ENCODE measurements at regions not wholly inside any gene's neighbourhood (a gene's known extent, or its start where the extent isn't known, plus 50 kb on each side); places are given as distances from the start of the nearest gene placed in this dataset.

GRCh38 chr11:104410336-104410735 lies 246.4 kb upstream of the PDGFD start:
- H3K27me3 Mint-ChIP-seq, result peaks cover 0 to 8% of the 10 kb centered on the region in 2 donors
- H3K9me3 Mint-ChIP-seq, result no peaks in the 10 kb centered on the region
- H3K4me1 Mint-ChIP-seq (ENCODE audit: low read depth in 2 of 2), result no peaks in the 10 kb centered on the region
- no peak overlapping the region for H3K4me3 Mint-ChIP-seq
- no peak for ATAC-seq (replicated peaks)
- H3K27ac Mint-ChIP-seq, result no peak overlapping the region
- DNase-seq, result no peak
- no peaks in the 10 kb centered on the region for H3K36me3 Mint-ChIP-seq (ENCODE audit: insufficient read depth)

DNA sequence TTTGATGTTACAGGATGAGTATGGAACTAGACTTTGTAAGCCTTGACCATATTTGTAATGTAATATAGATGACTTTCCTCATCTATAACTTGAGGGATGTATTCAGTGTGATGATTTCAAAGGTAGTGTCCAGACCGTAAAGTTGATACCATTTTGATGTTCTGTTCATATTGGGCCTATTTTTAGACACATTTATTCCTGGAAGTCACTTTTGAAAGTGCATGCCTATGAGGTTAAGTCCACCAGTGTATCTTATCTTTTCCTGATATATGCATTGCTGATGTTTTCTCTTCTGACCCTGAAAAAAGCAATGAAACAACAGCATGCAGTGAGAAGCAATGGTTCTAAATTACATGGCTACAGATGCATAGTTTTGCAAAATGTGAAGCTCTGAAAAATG lies 244.7 kb upstream of the PDGFD start:
- H3K27me3 Mint-ChIP-seq, result peaks cover 0 to 8% of the 10 kb centered on the region in 2 donors
- ATAC-seq (replicated peaks), result no peak
- no peaks in the 10 kb centered on the region for H3K9me3 Mint-ChIP-seq
- no peaks in the 10 kb centered on the region for H3K36me3 Mint-ChIP-seq (ENCODE audit: insufficient read depth)
- no peak overlapping the region for H3K4me3 Mint-ChIP-seq
- DNase-seq, result no peak
- no peak overlapping the region for H3K27ac Mint-ChIP-seq
- no peaks in the 10 kb centered on the region for H3K4me1 Mint-ChIP-seq (ENCODE audit: low read depth in 2 of 2)

- Mint-ChIP-seq H3K36me3 (ENCODE audit: insufficient read depth) (no peaks in the 10 kb centered on the region), H3K9me3 (no peaks in the 10 kb centered on the region), H3K27me3 (peaks cover 0 to 8% of the 10 kb centered on the region in 2 donors)
Observed at GRCh38 chr11:104405277-104405676, 241.3 kb upstream of the PDGFD start.

GRCh38 chr11:104404231-104405175 lies 240.6 kb upstream of the PDGFD start:
- Mint-ChIP-seq H3K36me3 (ENCODE audit: insufficient read depth) (no peaks in the 10 kb centered on the region), H3K4me1 (ENCODE audit: low read depth in 2 of 2) (no peaks in the 10 kb centered on the region), H3K27ac (no peak overlapping the region), H3K27me3 (peaks cover 0 to 8% of the 10 kb centered on the region in 2 donors), H3K9me3 (no peaks in the 10 kb centered on the region), H3K4me3 (no peak overlapping the region)
- DNase-seq, result no peak
- ATAC-seq (replicated peaks), result no peak

More at GRCh38 chr11:104405277-104405676, 241.3 kb upstream of the PDGFD start:
- ATAC-seq (replicated peaks), result no peak
- H3K27ac Mint-ChIP-seq, result no peak overlapping the region
- no peak for DNase-seq
- H3K4me3 Mint-ChIP-seq, result no peak overlapping the region
- no peaks in the 10 kb centered on the region for H3K4me1 Mint-ChIP-seq (ENCODE audit: low read depth in 2 of 2)

DNA sequence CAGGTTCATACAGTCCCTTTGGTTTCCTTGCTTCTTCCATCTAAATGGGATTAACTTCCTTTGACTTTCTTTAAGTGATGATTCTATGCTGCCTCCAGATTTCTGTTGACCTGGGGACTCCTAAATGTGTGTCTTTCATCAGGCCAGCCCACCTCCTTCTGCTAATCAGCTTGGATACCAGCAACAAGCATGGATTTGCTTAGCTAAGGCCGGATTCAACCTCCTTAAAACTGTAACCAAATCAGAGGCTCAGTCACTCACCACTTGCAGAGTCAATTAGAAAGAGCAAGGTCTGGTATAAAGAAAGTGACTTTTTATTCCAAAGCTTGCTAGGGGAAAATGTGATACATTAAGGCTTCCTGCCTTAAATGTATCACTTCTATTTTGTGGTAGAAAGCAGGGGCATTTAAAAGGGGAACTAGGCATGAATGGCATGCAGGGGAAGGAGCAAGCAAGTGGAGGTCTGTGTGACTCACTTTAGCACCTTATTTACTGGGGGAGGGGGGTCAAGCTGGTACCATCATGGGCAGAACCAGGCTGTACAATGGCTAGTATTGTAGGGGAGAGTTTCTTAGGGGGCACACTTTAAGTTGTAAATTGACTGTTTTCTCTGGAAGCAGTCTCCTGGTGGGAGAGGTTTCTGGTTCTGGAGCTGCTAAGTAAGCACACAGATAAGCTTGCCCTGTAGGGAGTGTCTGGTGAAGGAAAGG lies 239.0 kb upstream of the PDGFD start:
- no peaks in the 10 kb centered on the region for H3K4me1 Mint-ChIP-seq (ENCODE audit: low read depth in 2 of 2)

DNA sequence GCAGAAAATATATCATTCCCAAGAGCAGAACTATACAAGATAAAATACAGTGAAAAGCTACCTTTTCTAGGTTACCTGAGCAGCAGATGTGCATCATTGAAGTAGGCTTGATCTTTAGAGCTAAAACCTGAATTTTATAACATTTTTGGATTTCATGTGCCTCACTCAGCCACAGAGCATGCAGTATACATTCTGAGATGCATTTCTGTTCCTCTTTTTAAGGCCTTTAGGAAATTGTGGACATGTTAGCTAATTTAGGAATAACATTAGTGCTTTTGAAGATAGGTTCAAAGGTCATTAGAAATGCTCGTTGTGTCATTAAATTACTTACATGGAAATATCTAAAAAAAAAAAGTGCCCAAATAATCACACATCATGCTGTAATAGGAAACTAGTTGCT lies 230.6 kb upstream of the PDGFD start:
- no peaks in the 10 kb centered on the region for H3K4me1 Mint-ChIP-seq (ENCODE audit: low read depth in 2 of 2)
- H3K9me3 Mint-ChIP-seq, result no peaks in the 10 kb centered on the region
- no peak overlapping the region for H3K27ac Mint-ChIP-seq
- H3K36me3 Mint-ChIP-seq (ENCODE audit: insufficient read depth), result no peaks in the 10 kb centered on the region
- H3K27me3 Mint-ChIP-seq, result peaks cover 9 to 23% of the 10 kb centered on the region in 2 donors
- ATAC-seq (replicated peaks) (no peak), DNase-seq (no peak)
- no peak overlapping the region for H3K4me3 Mint-ChIP-seq

More for the DNA sequence above, 239.0 kb upstream of the PDGFD start:
- Mint-ChIP-seq H3K27ac (no peak overlapping the region), H3K9me3 (no peaks in the 10 kb centered on the region), H3K4me3 (no peak overlapping the region), H3K27me3 (peaks cover 0 to 8% of the 10 kb centered on the region in 2 donors), H3K36me3 (ENCODE audit: insufficient read depth) (no peaks in the 10 kb centered on the region)
- ATAC-seq (replicated peaks) (no peak), DNase-seq (no peak)

DNA sequence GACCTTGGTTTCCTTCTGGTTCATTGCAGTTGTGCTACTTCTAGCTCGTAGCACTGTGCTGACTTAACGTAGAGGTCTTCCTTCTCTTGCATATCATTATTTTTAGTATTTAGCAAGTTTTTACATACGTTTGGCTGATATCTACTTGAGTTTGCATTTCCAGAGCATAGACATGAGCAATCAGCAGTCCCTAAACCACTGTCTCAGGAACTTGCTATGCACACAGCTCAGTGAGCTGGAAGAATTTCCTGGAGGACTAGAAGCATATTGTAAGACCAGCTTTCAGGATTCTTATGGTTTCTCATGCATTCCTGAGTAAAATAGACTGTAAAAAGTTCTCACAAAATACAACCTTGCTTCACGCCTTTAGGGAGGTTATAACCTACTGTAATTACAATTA lies 226.7 kb upstream of the PDGFD start:
- no peaks in the 10 kb centered on the region for H3K9me3 Mint-ChIP-seq
- no peak overlapping the region for H3K4me3 Mint-ChIP-seq
- no peaks in the 10 kb centered on the region for H3K4me1 Mint-ChIP-seq (ENCODE audit: low read depth in 2 of 2)
- no peak for ATAC-seq (replicated peaks)
- peaks cover 9 to 23% of the 10 kb centered on the region in 2 donors for H3K27me3 Mint-ChIP-seq
- H3K36me3 Mint-ChIP-seq (ENCODE audit: insufficient read depth), result no peaks in the 10 kb centered on the region
- no peak for DNase-seq
- H3K27ac Mint-ChIP-seq, result no peak overlapping the region

- Mint-ChIP-seq H3K27me3 (peaks cover under 1 to 8% of the 10 kb centered on the region in 2 donors), H3K9me3 (no peaks in the 10 kb centered on the region), H3K36me3 (ENCODE audit: insufficient read depth) (no peaks in the 10 kb centered on the region), H3K4me1 (ENCODE audit: low read depth in 2 of 2) (no peaks in the 10 kb centered on the region), H3K4me3 (no peak overlapping the region), H3K27ac (no peak overlapping the region)
- DNase-seq (no peak), ATAC-seq (replicated peaks) (no peak)
Observed at GRCh38 chr11:104385884-104386283, 221.9 kb upstream of the PDGFD start.

DNA sequence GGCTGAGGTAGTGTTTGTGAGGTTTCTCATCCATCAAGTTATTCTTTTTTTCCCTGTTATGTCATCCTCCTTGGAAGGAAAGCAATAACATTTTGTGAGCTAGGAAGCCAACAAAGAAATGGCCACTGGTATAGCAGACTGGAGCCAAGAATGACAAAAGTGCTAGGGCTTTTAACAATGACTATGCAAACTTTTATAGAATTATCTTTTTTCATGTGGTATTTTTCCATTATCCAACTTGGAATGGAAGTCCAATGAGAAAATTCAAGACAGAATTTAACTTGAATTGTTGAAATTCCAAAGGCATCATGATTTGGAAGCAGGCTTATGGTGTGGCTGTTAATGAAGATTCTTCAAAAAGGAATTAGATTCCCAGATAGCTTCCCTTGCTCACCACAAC lies 216.4 kb upstream of the PDGFD start:
- Mint-ChIP-seq H3K27me3 (no peaks in the 10 kb centered on the region), H3K4me3 (no peak overlapping the region), H3K9me3 (no peaks in the 10 kb centered on the region), H3K36me3 (ENCODE audit: insufficient read depth) (no peaks in the 10 kb centered on the region), H3K4me1 (ENCODE audit: low read depth in 2 of 2) (no peaks in the 10 kb centered on the region), H3K27ac (no peak overlapping the region)
- no peak for ATAC-seq (replicated peaks)
- DNase-seq, result no peak

GRCh38 chr11:104372111-104372510 lies 208.2 kb upstream of the PDGFD start:
- Mint-ChIP-seq H3K27me3 (peaks cover 5 to 7% of the 10 kb centered on the region in 2 donors), H3K27ac (no peak overlapping the region), H3K4me1 (ENCODE audit: low read depth in 2 of 2) (no peaks in the 10 kb centered on the region), H3K9me3 (no peaks in the 10 kb centered on the region), H3K4me3 (no peak overlapping the region), H3K36me3 (ENCODE audit: insufficient read depth) (no peaks in the 10 kb centered on the region)
- no peak for DNase-seq
- no peak for ATAC-seq (replicated peaks)

GRCh38 chr11:104370478-104370877 lies 206.5 kb upstream of the PDGFD start:
- Mint-ChIP-seq H3K4me1 (ENCODE audit: low read depth in 2 of 2) (no peaks in the 10 kb centered on the region), H3K9me3 (no peaks in the 10 kb centered on the region), H3K27me3 (peaks cover 5 to 7% of the 10 kb centered on the region in 2 donors), H3K27ac (no peak overlapping the region), H3K36me3 (ENCODE audit: insufficient read depth) (no peaks in the 10 kb centered on the region), H3K4me3 (no peak overlapping the region)
- ATAC-seq (replicated peaks), result no peak
- no peak for DNase-seq

DNA sequence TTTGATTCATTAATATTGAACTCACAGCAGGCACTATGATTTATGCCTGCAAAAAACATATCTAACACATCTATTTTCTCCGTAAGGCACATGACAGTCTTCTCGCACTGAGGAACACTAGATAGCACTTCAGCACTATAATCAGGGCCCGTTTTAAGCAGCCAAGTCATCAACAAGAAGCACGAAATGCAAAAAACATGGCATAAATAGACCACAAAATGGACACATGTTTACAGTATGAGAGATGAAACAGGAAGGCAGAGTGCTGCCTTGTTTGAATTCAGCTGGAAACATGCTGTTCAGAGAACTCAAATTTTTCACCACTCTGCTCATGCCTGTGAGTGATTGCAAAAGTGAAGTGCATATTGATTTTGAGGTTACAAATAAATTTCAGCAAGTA lies 205.8 kb upstream of the PDGFD start:
- Mint-ChIP-seq H3K27ac (no peak overlapping the region), H3K27me3 (peaks cover 5 to 14% of the 10 kb centered on the region in 2 donors), H3K4me3 (no peak overlapping the region), H3K4me1 (ENCODE audit: low read depth in 2 of 2) (no peaks in the 10 kb centered on the region), H3K36me3 (ENCODE audit: insufficient read depth) (no peaks in the 10 kb centered on the region), H3K9me3 (no peaks in the 10 kb centered on the region)
- DNase-seq, result no peak
- ATAC-seq (replicated peaks), result no peak

GRCh38 chr11:104366321-104366734 lies 202.4 kb upstream of the PDGFD start:
- Mint-ChIP-seq H3K9me3 (no peaks in the 10 kb centered on the region), H3K36me3 (ENCODE audit: insufficient read depth) (no peaks in the 10 kb centered on the region), H3K27ac (no peak overlapping the region), H3K4me3 (no peak overlapping the region), H3K27me3 (peaks cover 11 to 23% of the 10 kb centered on the region in 2 donors), H3K4me1 (ENCODE audit: low read depth in 2 of 2) (no peaks in the 10 kb centered on the region)
- DNase-seq, result no peak
- no peak for ATAC-seq (replicated peaks)

DNA sequence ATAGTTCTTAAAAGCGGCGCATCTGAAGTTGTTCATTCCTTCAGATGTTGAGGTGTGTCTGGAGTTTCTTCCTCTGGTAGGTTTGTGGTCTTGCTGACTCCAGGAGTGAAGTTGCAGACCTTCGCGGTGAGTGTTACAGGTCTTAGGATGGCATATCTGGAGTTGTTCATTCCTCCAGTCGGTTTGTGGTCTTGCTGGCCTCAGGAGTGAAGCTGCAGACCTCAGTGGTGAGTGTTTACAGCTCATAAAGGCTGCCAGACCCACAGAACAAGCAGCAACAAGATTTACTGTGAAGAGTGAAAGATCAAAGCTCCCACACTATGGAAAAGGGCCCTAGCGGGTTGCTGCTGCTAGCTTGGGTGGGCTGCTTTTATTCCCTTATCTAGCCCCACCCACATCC lies 201.7 kb upstream of the PDGFD start:
- H3K9me3 Mint-ChIP-seq, result no peaks in the 10 kb centered on the region
- DNase-seq (no peak), ATAC-seq (replicated peaks) (no peak)
- H3K27ac Mint-ChIP-seq, result no peak overlapping the region
- H3K27me3 Mint-ChIP-seq, result peaks cover 8 to 17% of the 10 kb centered on the region in 2 donors
- no peaks in the 10 kb centered on the region for H3K4me1 Mint-ChIP-seq (ENCODE audit: low read depth in 2 of 2)
- no peak overlapping the region for H3K4me3 Mint-ChIP-seq
- H3K36me3 Mint-ChIP-seq (ENCODE audit: insufficient read depth), result no peaks in the 10 kb centered on the region
